HG03108 (cell line): ENCODE measurements at regions not wholly inside any gene's neighbourhood (a gene's known extent, or its start where the extent isn't known, plus 50 kb on each side); places are given as distances from the start of the nearest gene placed in this dataset.

ENCODE experiments used
- ATAC-seq: cut with Tn5 transposase; IDR thresholded peaks from one replicate; pipeline ENCODE4 v1.9.1; 2021; ENCODE audit warnings: moderate library complexity; ENCODE audit not compliant: unreplicated experiment

GRCh38 chr18:40608226-40608625 is 1346.8 kb upstream of the PIK3C3 start:
- ATAC-seq, result no peak

GRCh38 chr18:40607542-40608148 is 1347.4 kb upstream of the PIK3C3 start:
- ATAC-seq, result no peak

GRCh38 chr18:40606996-40607395 is 1348.0 kb upstream of the PIK3C3 start:
- ATAC-seq, result no peak

- ATAC-seq, result no peak
Measured at GRCh38 chr18:40583671-40584070, 1371.4 kb upstream of the PIK3C3 start.

GRCh38 chr18:40582105-40582504 is 1372.9 kb upstream of the PIK3C3 start:
- ATAC-seq, result no peak

GRCh38 chr18:40577981-40578365 is 1377.1 kb upstream of the PIK3C3 start:
- ATAC-seq, result no peak

GRCh38 chr18:40577239-40577980 is 1377.6 kb upstream of the PIK3C3 start:
- no peak for ATAC-seq

- ATAC-seq, result no peak
Measured at GRCh38 chr18:40576507-40577115, 1378.4 kb upstream of the PIK3C3 start.

- no peak for ATAC-seq
Measured at GRCh38 chr18:40570615-40571014, 1384.4 kb upstream of the PIK3C3 start.

- no peak for ATAC-seq
Measured at GRCh38 chr18:40569605-40570004, 1385.4 kb upstream of the PIK3C3 start.

GRCh38 chr18:40566510-40566844 is 1388.6 kb upstream of the PIK3C3 start:
- ATAC-seq, result no peak

GRCh38 chr18:40565805-40566509 is 1389.1 kb upstream of the PIK3C3 start:
- ATAC-seq, result no peak

GRCh38 chr18:40559556-40559955 is 1395.5 kb upstream of the PIK3C3 start:
- no peak for ATAC-seq

- ATAC-seq, result no peak
Measured at GRCh38 chr18:40558706-40559392, 1396.2 kb upstream of the PIK3C3 start.

- no peak for ATAC-seq
Measured at GRCh38 chr18:40555914-40556313, 1399.1 kb upstream of the PIK3C3 start.

GRCh38 chr18:40553029-40553428 is 1402.0 kb upstream of the PIK3C3 start:
- no peak for ATAC-seq

- ATAC-seq, result no peak
Measured at GRCh38 chr18:40546875-40547274, 1408.2 kb upstream of the PIK3C3 start.

GRCh38 chr18:40534723-40535122 is 1420.3 kb upstream of the PIK3C3 start:
- ATAC-seq, result no peak

GRCh38 chr18:40532046-40532445 is 1423.0 kb upstream of the PIK3C3 start:
- ATAC-seq, result no peak

- no peak for ATAC-seq
Measured at GRCh38 chr18:40531051-40531450, 1424.0 kb upstream of the PIK3C3 start.

GRCh38 chr18:40529478-40529877 is 1425.6 kb upstream of the PIK3C3 start:
- ATAC-seq, result no peak
